C4-2B (cell line): ENCODE measurements at regions not wholly inside any gene's neighbourhood (a gene's known extent, or its start where the extent isn't known, plus 50 kb on each side); places are given as distances from the start of the nearest gene placed in this dataset.

ENCODE experiments used
- ZFX ChIP-seq: fragments of 450-650 bp; IDR thresholded peaks from 2 replicates; pipeline ENCODE4 v1.6.1; 2017
- TF ChIP-seq, protein P1 (sequence below): fragments of 450-650 bp; conservative IDR thresholded peaks from 2 replicates; pipeline ENCODE4 v1.5.1; 2017; ENCODE audit warnings: mild to moderate bottlenecking

DNA sequence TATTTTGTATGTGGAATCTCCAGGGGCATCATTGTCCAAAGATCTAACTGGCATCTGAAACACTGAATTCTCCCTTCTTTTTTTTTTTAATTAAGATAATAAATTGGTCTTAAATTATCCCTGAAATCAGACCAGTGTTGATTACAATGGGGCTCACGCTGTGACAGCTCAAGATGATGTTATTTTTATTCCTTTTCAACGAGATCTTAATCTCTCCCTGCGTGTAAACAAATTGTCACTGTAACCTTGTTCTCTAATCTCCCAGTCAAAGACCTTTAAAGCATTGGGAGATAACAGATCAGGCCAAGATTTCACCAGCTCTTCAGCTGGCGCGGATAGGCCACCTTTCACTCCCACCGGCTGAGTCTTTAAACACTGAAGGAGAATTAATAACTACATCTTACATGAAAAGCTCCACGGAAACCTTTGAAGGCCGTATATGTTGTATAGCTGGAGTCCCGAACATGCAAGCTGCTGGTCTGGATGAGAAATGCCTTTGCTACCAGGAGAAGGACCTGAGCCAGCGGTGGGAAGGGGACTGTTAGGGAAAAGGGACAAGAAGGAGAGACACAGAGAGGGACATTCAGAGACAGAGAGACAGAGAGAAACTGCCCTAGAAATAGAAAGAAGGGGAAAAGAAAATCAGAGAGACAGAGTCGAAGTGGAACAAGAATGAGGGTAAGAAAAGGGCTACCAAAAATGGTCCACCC lies 418.8 kb upstream of the NR2F2 start:
- TF ChIP-seq, protein P1, sequence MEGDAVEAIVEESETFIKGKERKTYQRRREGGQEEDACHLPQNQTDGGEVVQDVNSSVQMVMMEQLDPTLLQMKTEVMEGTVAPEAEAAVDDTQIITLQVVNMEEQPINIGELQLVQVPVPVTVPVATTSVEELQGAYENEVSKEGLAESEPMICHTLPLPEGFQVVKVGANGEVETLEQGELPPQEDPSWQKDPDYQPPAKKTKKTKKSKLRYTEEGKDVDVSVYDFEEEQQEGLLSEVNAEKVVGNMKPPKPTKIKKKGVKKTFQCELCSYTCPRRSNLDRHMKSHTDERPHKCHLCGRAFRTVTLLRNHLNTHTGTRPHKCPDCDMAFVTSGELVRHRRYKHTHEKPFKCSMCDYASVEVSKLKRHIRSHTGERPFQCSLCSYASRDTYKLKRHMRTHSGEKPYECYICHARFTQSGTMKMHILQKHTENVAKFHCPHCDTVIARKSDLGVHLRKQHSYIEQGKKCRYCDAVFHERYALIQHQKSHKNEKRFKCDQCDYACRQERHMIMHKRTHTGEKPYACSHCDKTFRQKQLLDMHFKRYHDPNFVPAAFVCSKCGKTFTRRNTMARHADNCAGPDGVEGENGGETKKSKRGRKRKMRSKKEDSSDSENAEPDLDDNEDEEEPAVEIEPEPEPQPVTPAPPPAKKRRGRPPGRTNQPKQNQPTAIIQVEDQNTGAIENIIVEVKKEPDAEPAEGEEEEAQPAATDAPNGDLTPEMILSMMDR: no peak
- TF ChIP-seq ZFX: no peak
